Stimulated activated CD8-positive, alpha-beta memory T cell treated with anti-CD3 and anti-CD28 coated beads, Interleukin-4, amount 100 ng/mL, for 48 hours (primary cell): ENCODE measurements at regions not wholly inside any gene's neighbourhood (a gene's known extent, or its start where the extent isn't known, plus 50 kb on each side); places are given as distances from the start of the nearest gene placed in this dataset.

ENCODE experiments used
- DNase-seq: peaks from one replicate; pipeline ENCODE4 v3.0.0-alpha.2; 2020

DNA sequence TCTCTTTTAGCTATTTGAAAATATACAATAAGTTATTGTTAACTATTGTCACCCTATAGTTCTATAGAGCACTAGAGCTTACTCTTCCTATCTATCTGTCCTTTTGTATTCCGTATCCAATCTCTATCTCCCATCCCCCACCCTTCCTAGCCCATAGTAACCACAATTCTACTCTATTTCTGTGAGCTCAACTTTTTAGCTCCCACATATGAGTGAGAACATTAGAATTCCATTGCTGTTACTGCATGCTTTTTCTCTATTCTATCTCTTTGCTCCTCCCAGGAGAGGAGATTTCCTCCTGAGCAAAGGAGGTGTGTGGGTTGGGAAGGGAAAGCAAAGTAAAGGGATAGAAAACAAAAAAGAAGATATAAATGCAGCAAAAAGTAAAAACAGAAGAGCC is 105.6 kb upstream of the SLC4A7 start:
- DNase-seq: no peak

GRCh38 chr3:27585429-27585828 is 101.2 kb upstream of the SLC4A7 start:
- no peak for DNase-seq

GRCh38 chr3:27584874-27585273 is 100.7 kb upstream of the SLC4A7 start:
- no peak for DNase-seq

GRCh38 chr3:27581852-27582251 is 97.7 kb upstream of the SLC4A7 start:
- no peak for DNase-seq

DNA sequence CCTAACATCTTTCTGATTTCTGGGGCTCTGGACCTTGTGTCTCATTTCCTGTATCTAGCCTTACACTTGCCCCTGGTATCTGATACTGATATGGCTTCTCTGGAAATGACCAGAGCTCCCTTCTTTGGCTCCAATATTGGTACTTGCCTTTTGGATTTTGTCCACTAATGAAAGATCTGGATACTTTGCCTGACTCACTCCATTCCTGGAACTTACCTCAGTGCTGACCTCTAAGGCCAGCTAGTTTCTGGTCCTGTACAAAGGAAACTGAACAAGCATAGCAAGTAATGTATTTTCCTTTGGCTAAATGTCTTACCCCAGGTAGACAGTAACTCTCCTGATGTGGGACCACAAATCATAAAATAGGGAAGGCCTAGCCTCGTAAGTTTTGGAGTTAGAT is 93.8 kb upstream of the SLC4A7 start:
- DNase-seq: no peak

DNA sequence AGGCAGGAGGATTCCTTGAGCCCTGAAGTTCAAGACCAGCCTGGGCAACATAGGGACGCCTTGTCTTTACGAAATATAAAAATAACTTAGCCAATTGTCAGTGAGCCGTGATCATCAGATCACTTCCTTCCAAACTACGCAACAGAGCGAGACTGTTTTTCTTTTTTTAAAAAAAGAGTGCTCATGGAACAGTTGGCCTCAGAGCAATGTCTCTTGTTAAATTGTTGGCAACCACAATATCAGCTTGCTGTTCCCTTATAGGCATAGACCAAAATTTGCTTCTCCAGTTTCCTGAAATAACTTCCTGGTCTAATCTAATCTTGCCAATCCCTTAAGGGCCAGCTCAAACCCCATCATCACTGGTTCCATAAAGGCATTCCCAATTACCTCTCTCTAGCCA is 93.3 kb upstream of the SLC4A7 start:
- no peak for DNase-seq

- DNase-seq: no peak
Observed at GRCh38 chr3:27576171-27576570, 92.0 kb upstream of the SLC4A7 start.

- DNase-seq: no peak
Observed at GRCh38 chr3:27575499-27575898, 91.3 kb upstream of the SLC4A7 start.

- DNase-seq: no peak
Observed at GRCh38 chr3:27574438-27574795, 90.2 kb upstream of the SLC4A7 start.

GRCh38 chr3:27573780-27574437 is 89.7 kb upstream of the SLC4A7 start:
- DNase-seq: no peak

- no peak for DNase-seq
Observed at GRCh38 chr3:27573138-27573537, 89.0 kb upstream of the SLC4A7 start.

DNA sequence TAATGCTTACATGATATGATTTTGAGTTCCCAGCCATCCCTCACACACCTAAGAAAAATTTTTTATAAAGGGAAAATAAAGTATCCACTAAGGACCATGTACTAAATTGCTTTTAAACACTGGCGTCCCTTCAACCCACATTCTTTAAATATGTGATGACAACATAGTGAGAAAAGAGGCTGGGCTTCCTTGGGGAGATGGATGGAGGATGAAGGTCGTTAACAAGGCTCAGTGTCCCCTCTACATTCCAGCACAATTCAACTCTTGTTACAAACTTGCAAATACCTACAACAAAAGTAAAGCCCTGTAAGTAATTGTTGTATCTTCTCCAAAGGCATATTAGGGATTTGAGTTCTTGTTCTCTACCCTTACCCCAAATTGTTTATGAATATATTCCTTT is 87.2 kb upstream of the SLC4A7 start:
- DNase-seq: no peak

GRCh38 chr3:27570421-27571106 is 86.4 kb upstream of the SLC4A7 start:
- no peak for DNase-seq

DNA sequence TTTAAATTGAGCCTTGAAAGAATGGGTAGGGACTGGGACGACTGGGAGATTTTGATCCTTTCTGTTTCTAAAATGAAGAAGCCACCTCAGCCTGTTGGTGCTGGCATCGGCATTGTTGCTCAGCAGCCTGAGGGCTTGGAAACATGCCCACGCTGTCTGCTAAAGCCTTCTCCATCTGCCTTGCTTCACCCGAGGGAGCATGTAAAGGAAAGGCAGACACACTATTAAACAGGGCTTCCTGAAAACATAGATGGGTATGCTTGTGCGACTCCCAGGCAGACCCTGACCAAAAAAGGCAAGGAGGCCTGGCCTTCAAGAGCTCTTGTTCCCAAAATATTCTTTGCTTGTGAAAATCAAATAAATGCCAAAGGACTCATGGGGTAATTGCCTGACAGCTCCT is 84.2 kb upstream of the SLC4A7 start:
- DNase-seq: no peak

GRCh38 chr3:27567251-27567650 is 83.1 kb upstream of the SLC4A7 start:
- DNase-seq: no peak

DNA sequence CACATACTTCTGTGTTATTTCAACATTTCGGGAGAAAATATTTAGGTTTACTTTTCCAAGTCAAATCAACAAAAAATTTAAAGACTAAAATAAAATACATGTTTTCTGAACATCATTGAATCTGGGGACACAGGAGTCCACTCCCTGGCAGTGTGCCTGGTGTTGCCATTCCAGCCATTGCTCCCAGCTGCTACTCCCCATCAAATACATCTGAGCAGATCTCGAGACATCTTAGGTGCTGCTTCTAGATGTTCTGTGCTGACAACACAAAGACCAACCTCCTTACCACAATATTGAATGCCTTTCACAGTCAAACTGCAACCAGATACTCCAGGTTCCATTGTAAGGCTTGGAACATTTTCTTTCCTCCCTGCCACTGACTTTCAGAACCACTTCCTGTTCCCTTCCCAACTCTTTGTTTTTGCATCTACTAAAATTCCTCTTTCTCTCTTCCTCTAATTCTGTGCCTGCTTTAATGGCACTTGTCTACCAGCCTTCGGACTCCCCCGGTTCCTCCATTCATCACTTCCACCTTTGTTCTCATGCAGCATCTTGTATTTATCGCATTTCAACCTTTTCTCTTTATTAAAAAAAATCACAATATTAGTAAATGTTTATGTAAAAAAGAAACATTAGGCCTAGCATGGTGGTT is 81.1 kb upstream of the SLC4A7 start:
- DNase-seq: no peak

- DNase-seq: no peak
Observed at GRCh38 chr3:27561576-27561975, 77.4 kb upstream of the SLC4A7 start.

- DNase-seq: no peak
Observed at GRCh38 chr3:27560484-27561056, 76.4 kb upstream of the SLC4A7 start.

DNA sequence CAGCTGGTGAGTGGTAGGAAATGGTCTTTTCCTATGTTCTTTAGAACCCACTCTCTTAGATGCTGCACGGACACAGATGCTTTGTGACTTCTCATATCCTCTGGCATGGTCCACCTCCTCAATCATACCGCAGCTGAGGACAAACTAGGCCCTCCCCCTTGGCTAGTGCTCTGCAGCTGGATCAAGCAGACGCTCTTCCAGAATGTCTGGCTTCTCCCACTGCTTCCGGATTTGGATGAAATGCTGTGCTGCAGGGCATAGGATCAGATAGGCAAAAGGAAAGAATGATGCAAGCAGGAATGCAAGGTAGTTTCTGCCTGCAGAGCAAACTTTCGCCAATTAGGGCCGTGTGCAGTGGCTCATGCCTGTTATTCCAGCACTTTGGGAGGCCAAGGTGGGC is 75.7 kb upstream of the SLC4A7 start:
- no peak for DNase-seq

DNA sequence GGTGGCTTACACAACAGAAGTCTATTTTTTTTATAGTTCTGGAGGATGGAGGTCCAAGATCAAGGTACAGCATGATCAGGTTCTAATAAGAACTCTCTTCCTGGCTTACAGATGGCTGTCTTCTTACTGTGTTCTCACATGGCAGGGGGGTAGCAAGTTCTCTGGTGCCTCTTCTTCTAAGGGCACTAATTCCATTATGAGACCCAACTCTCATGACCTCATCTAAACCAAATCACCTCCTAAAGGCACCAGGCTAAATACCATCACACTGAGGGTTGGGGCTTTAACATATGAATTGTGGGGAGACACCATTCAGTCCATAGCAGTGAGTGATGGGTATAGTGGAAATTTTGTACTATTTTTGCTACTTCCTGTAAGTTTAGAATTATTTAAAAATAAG is 75.2 kb upstream of the SLC4A7 start:
- DNase-seq: no peak

DNA sequence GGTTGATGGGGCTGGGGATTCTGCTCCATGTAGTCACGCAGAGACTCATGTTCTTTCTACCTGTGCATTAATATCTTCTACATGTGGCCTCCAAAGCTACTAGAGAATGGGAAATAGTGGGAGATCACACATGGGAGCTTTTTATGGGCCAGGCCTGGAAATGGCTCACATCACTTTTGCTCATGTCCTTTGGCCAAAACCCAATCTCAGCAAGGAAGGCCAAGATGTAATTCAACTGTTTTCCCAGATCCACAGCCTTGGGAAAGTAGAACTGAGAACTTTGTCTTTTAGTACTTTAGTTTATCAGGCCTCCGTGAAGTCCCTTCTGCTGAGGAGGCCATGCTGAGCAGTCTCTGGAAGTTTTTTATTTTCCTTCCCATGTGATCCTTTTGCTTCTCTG is 73.2 kb upstream of the SLC4A7 start:
- no peak for DNase-seq

- no peak for DNase-seq
Observed at GRCh38 chr3:27556887-27557286, 72.7 kb upstream of the SLC4A7 start.

DNA sequence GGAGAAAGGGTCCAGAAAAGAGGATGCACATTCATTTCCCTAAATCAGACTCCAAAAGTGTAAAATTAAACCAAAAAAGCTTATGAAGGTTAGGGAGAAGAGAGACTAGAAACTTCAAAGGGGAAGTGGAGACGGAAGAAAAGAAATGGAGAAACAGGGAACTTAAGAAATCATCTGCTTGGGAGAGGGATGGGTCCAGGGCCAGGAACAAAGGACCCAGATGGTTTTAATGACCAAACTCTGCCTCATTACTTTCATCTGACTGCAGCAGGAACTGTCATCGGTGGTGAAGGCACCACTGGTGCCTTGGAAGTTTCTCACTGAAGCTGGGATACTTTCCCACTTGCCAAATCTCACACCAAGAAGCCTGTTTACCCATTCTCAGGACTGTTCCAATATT is 70.5 kb upstream of the SLC4A7 start:
- DNase-seq: no peak

DNA sequence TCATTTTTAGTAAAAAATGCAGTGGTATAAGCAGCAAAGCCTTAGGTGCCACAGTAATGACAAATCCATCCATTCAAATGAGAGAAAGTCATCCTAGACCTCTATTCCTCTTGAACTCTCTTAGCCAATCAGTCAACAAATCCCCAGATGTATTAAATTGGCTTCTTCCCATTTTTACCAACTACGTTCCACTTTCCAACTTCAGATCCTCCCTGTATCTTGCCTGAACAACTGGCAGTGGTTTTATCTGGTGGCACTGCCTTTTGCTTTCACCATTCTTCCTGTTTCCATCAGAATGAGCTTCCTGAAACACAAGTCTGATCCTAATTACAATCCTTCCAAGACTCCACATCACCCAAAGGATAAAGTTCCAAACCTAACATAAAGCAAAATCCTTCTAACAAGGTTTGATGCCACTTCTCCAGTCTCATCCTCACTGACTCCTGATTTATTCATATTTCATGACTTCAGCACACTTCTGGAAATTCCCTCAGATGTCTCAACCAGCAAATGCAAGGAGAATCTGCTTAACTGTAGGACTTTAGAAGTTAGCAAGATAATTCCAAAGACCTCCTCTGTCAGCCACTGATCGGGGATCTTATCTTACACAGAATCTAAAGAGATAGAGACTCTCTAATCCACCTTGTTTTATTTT is 69.8 kb upstream of the SLC4A7 start:
- no peak for DNase-seq
